ENCODE measurements at regions not wholly inside any gene's neighbourhood (a gene's known extent, or its start where the extent isn't known, plus 50 kb on each side); places are given as distances from the start of the nearest gene placed in this dataset.

DNA sequence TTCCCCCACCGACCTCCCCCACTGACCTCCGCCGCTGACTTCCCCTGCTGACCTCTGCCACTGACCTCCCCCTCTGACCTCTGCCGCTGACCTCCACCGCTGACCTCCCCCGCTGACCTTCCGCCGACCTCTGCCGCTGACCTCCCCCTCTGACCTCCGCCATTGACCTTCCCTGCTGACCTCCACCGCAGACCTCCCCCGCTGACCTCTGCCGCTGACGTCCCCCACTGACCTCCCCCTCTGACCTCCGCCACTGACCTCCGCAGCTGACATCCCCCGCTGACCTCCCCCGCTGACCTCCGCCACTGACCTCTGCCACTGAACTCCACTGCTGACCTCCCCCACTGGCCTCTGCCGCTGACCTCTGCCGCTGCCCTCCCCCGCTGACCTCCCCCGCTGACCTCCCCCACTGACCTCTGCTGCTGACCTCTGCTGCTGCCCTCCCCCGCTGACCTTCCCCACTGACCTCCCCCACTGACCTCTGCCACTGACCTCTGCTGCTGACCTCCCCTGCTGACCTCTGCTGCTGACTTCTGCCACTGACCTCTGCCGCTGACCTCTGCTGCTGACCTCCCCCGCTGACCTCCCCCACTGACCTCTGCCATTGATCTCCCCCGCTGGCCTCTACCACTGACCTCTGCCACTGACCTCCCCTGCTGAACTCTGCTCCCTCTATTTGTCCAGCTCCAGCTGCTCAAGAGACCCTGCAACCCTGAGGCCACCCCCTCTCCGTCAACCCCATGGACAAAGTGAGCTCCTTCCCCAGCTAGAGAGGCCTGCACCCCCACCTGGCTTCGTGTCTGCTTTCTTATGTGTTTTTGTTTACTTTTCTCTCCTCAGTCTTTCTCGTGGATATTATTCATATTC is 91.4 kb upstream of the AFDN start (continued):
- peak; percentile 68 for TF ChIP-seq MED1 (CRISPR knock-in tag; IDR thresholded peaks at IDR 0.05)
- TF ChIP-seq TCF7L2 (IDR thresholded peaks at IDR 0.05; ENCODE audit: low read depth, low read length) = peak; percentile 80
- no peak for TF ChIP-seq PLRG1 (conservative IDR thresholded peaks at IDR 0.05)
- TF ChIP-seq IKZF4 (CRISPR knock-in tag; IDR thresholded peaks at IDR 0.05; ENCODE audit: borderline replicate concordance, low read depth, not compliant biosample characterization) = no peak
- peak; percentile 95 for TF ChIP-seq ZNF619 (CRISPR knock-in tag; IDR thresholded peaks at IDR 0.05)
- TF ChIP-seq RELA (CRISPR knock-in tag; IDR thresholded peaks at IDR 0.05) = no peak
- TF ChIP-seq CHD2 (IDR thresholded peaks at IDR 0.05; ENCODE audit: low read depth, low read length) = no peak
- peak; percentile 53; the same call in 1 of the 2 replicates for TF ChIP-seq ZNF891 (CRISPR knock-in tag; IDR thresholded peaks at IDR 0.05)
- TF ChIP-seq, protein P1, sequence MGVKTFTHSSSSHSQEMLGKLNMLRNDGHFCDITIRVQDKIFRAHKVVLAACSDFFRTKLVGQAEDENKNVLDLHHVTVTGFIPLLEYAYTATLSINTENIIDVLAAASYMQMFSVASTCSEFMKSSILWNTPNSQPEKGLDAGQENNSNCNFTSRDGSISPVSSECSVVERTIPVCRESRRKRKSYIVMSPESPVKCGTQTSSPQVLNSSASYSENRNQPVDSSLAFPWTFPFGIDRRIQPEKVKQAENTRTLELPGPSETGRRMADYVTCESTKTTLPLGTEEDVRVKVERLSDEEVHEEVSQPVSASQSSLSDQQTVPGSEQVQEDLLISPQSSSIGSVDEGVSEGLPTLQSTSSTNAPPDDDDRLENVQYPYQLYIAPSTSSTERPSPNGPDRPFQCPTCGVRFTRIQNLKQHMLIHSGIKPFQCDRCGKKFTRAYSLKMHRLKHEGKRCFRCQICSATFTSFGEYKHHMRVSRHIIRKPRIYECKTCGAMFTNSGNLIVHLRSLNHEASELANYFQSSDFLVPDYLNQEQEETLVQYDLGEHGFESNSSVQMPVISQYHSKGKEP (CRISPR knock-in tag; IDR thresholded peaks at IDR 0.05) = no peak
- peak; percentile 66; the same call in 1 of the 2 replicates for TF ChIP-seq TARDBP (CRISPR knock-in tag; IDR thresholded peaks at IDR 0.05)
- peak; percentile 100 for TF ChIP-seq ESRRA (CRISPR knock-in tag; IDR thresholded peaks at IDR 0.05; ENCODE audit: low read depth)
- peak; percentile 75 for TF ChIP-seq KDM5B (CRISPR knock-in tag; IDR thresholded peaks at IDR 0.05; ENCODE audit: borderline replicate concordance)
- TF ChIP-seq, protein P2, sequence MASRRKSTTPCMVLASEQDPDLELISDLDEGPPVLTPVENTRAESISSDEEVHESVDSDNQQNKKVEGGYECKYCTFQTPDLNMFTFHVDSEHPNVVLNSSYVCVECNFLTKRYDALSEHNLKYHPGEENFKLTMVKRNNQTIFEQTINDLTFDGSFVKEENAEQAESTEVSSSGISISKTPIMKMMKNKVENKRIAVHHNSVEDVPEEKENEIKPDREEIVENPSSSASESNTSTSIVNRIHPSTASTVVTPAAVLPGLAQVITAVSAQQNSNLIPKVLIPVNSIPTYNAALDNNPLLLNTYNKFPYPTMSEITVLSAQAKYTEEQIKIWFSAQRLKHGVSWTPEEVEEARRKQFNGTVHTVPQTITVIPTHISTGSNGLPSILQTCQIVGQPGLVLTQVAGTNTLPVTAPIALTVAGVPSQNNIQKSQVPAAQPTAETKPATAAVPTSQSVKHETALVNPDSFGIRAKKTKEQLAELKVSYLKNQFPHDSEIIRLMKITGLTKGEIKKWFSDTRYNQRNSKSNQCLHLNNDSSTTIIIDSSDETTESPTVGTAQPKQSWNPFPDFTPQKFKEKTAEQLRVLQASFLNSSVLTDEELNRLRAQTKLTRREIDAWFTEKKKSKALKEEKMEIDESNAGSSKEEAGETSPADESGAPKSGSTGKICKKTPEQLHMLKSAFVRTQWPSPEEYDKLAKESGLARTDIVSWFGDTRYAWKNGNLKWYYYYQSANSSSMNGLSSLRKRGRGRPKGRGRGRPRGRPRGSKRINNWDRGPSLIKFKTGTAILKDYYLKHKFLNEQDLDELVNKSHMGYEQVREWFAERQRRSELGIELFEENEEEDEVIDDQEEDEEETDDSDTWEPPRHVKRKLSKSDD (CRISPR knock-in tag; IDR thresholded peaks at IDR 0.05; ENCODE audit: low read depth) = 0 out of 2 replicates have a peak, but pooled peaks have one; percentile 32
- TF ChIP-seq, protein P3, sequence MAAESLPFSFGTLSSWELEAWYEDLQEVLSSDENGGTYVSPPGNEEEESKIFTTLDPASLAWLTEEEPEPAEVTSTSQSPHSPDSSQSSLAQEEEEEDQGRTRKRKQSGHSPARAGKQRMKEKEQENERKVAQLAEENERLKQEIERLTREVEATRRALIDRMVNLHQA (CRISPR knock-in tag; IDR thresholded peaks at IDR 0.05) = no peak
- no peak; the same call in 1 of the 2 replicates for TF ChIP-seq ZNF776 (CRISPR knock-in tag; IDR thresholded peaks at IDR 0.05)
- no peak for TF ChIP-seq SIX4 (CRISPR knock-in tag; IDR thresholded peaks at IDR 0.05)
- TF ChIP-seq ZNF562 (CRISPR knock-in tag; IDR thresholded peaks at IDR 0.05; ENCODE audit: borderline replicate concordance) = no peak
- 0 out of 2 replicates have a peak, but pooled peaks have one; percentile 85 for TF ChIP-seq ZNF329 (CRISPR knock-in tag; IDR thresholded peaks at IDR 0.05; ENCODE audit: low read depth)
- no peak for TF ChIP-seq SP140L (CRISPR knock-in tag; IDR thresholded peaks at IDR 0.05; ENCODE audit: borderline replicate concordance)
- peak; percentile 68 for TF ChIP-seq SALL2 (CRISPR knock-in tag; IDR thresholded peaks at IDR 0.05)
- peak; percentile 98 for TF ChIP-seq NR1H2 (CRISPR knock-in tag; IDR thresholded peaks at IDR 0.05; ENCODE audit: borderline replicate concordance, low read depth)
- TF ChIP-seq RARA (CRISPR knock-in tag; IDR thresholded peaks at IDR 0.05) = peak; percentile 95
- TF ChIP-seq JDP2 (CRISPR knock-in tag; IDR thresholded peaks at IDR 0.05; ENCODE audit: borderline replicate concordance) = no peak; the same call in 1 of the 2 replicates
- TF ChIP-seq, protein P4, sequence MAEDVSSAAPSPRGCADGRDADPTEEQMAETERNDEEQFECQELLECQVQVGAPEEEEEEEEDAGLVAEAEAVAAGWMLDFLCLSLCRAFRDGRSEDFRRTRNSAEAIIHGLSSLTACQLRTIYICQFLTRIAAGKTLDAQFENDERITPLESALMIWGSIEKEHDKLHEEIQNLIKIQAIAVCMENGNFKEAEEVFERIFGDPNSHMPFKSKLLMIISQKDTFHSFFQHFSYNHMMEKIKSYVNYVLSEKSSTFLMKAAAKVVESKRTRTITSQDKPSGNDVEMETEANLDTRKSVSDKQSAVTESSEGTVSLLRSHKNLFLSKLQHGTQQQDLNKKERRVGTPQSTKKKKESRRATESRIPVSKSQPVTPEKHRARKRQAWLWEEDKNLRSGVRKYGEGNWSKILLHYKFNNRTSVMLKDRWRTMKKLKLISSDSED (CRISPR knock-in tag; IDR thresholded peaks at IDR 0.05) = no peak
- no peak for TF ChIP-seq RFX3 (CRISPR knock-in tag; IDR thresholded peaks at IDR 0.05)
